ENCODE measurements at regions not wholly inside any gene's neighbourhood (a gene's known extent, or its start where the extent isn't known, plus 50 kb on each side); places are given as distances from the start of the nearest gene placed in this dataset.
"Not testable (repeated sequence)": the region's sequence is repeated elsewhere in the genome, so short reads cannot be mapped to it uniquely, and the experiment has no call there.

GRCh38 chr13:100809129-100809390 is 134.5 kb upstream of the TMTC4 start:
- FAIRE-seq (no peak), DNase-seq (ENCODE audit: insufficient read length, low spot score) (no peak)
- TF ChIP-seq POLR2A (IDR thresholded peaks at IDR 0.05; ENCODE audit: low read depth, low read length), result no peak

DNA sequence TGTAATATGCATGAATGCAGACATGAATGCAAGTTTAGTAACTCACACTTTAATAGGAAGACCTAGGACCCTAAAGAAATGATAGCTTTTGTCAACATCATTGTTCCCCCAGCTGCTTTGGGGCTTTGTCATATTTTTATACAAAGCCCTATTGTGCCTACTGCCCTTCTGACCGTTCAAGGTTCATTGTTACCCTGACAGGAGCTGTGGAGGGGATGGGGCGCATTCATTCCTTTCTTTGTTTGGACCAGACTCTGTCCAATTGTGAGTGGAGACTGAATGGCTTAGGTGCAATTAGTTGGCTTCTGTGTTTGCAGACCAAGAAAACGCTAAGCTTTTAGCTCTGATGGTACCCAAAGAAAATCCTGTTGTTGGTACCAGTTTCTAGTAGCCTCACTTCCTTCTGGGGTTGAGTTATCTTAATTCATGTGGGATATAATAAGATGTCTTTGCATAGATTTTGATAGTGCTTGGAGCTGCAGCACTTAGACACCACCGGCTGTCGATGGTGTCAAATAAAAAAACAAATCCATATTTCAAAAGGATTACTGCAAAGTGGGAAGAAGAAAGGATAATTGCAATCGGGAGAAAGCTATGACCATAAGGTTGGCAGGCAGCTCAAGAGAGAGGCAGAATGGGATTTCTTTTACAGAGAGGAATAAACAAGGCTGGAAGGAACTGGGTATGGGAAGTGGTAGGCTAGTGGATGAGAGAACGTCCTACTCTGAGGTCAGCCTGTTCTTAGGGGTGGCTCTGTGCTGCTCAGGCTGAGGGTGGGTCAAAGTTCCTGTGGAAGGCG is 133.9 kb upstream of the TMTC4 start:
- FAIRE-seq (no peak), DNase-seq (ENCODE audit: insufficient read length, low spot score) (no peak)
- TF ChIP-seq POLR2A (IDR thresholded peaks at IDR 0.05; ENCODE audit: low read depth, low read length), result no peak

DNA sequence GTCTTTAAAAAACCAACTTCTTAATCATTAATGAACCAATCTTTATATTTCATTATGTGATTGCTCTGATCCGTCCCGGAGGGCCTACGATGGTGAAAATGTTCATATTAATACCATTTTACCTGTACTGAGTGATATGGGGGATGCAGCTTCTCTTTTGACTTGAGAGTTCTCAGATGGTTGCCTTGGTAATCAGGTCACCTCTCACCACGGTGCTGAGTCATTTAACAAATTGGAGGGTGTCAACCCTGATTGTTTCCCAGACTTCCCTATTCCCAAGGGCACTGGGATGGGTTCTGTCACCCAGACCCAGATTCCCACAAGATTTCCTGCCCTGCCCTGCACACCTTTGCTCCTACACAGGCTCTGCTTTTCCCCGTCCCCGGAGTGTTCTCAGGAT is 128.5 kb upstream of the TMTC4 start:
- FAIRE-seq (no peak), DNase-seq (ENCODE audit: insufficient read length, low spot score) (no peak)
- no peak for TF ChIP-seq POLR2A (IDR thresholded peaks at IDR 0.05; ENCODE audit: low read depth, low read length)

DNA sequence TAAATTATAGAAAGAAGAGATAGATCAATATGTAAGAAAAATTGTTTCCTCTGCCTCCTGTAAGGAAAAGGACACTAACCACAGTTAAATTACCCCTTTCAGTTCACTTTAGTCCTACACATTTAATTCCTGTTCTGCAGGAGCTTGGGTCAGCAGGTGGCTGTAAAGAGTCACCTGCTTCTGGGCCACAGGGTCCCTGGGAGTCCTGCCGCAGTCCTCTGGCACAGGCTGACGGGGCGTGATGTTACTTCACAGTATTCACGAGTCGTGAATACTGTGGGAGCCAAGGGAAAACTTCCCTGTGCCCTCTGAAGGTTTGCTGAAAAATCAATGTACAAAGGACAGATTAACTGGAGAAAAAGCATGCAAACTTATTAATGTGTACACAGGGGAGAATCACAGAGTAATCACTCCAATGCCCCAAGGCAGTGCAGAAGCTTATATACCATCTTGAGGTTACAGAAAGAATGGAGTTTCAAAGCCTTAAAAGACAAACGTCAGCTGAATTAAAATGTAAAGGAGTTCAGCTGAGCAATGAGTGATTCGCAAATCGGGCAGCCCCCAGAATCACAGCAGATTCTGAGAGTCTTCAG is 125.8 kb upstream of the TMTC4 start:
- DNase-seq (ENCODE audit: insufficient read length, low spot score) (no peak), FAIRE-seq (no peak)
- TF ChIP-seq POLR2A (IDR thresholded peaks at IDR 0.05; ENCODE audit: low read depth, low read length), result no peak

- no peak for TF ChIP-seq POLR2A (IDR thresholded peaks at IDR 0.05; ENCODE audit: low read depth, low read length)
- FAIRE-seq (no peak), DNase-seq (ENCODE audit: insufficient read length, low spot score) (no peak)
These were observed 124.3 kb upstream of the TMTC4 start for GRCh38 chr13:100798739-100799361.

DNA sequence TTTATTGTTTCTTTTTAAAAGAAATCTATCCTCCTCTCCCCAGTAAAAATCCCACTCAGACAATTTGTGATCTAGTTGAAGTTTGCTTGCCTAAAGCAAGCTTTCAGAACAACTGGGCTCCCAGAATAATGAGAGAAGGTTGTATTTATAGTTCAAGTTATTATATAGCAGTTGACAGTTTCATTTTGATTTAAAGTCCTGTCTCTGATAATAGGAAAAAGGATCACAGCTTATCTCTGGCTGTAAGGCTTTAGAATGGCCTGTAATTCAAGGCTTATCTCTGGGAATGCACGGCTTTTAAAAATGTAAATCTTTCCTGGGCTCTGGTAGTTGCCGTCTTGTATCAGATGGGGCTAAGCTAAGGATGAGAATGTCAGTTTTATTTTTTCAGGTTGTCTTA is 123.3 kb upstream of the TMTC4 start:
- no peak for FAIRE-seq

DNA sequence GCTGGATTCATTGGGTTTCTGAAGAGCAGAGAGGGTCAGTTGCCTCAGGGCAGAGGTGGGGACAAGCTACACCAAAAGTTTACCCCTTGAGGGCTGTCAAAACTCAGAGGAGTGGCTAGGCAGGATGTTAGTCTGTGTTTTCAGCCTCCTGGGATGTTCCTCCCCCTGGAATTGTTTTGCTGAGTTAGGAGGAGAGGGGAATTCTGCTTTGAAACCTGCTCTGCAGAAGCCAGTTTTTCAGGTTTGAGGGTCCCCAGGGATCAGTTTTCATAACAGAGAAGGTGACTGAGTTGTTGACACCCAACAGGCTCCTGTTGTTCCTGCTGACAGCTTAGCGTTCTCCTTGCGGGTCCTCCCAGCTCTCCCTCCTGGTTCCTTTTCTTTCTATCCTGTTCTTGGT is 121.9 kb upstream of the TMTC4 start:
- no peak for TF ChIP-seq POLR2A (IDR thresholded peaks at IDR 0.05; ENCODE audit: low read depth, low read length)
- FAIRE-seq, result no peak
- DNase-seq (ENCODE audit: insufficient read length, low spot score), result no peak

More for the DNA sequence above, 123.3 kb upstream of the TMTC4 start:
- no peak for DNase-seq (ENCODE audit: insufficient read length, low spot score)
- TF ChIP-seq POLR2A (IDR thresholded peaks at IDR 0.05; ENCODE audit: low read depth, low read length), result no peak

GRCh38 chr13:100794575-100794974 is 120.0 kb upstream of the TMTC4 start:
- no peak for DNase-seq (ENCODE audit: insufficient read length, low spot score)
- no peak for FAIRE-seq
- TF ChIP-seq POLR2A (IDR thresholded peaks at IDR 0.05; ENCODE audit: low read depth, low read length), result no peak

DNA sequence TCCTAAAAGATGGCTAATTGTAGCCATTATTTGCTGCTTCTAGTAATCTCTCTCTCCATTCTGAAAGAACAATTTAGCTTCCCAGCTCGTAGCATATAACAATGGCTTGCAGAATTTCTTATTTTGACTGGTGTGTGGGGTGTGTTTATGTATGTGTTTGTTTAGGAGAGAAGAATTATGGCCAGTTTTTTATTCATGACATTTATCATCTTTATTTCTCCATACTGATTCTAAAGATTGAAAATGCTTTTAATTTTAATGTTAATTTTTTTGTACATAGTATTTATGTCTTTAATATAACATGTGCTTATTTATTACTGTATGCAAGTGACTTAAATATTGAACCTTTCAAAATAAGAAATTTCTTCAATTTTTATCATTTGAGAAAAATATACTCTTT is 115.8 kb upstream of the TMTC4 start:
- DNase-seq (ENCODE audit: insufficient read length, low spot score) (no peak), FAIRE-seq (no peak)
- no peak for TF ChIP-seq POLR2A (IDR thresholded peaks at IDR 0.05; ENCODE audit: low read depth, low read length)

DNA sequence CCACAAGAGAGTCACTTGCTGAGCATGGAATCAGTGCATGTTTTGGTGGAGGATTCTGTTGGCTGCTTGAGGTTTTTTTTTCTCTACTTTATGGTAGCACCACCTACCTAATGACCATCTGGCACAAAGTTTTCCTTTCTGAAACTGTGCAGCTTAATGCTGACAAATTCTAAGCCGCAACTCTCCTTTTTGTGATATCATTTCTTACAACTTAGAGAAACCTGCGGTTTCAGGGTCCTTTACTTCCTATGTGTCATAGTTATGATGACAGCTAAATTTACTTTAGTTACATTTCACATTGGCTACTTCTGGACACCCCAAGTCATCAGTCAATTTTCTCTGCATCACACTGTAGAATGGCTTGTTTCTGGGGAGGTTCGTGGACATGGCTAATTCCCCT is 115.4 kb upstream of the TMTC4 start:
- FAIRE-seq (no peak), DNase-seq (ENCODE audit: insufficient read length, low spot score) (no peak)
- TF ChIP-seq POLR2A (IDR thresholded peaks at IDR 0.05; ENCODE audit: low read depth, low read length), result no peak

- no peak for FAIRE-seq
- DNase-seq (ENCODE audit: insufficient read length, low spot score), result no peak
- TF ChIP-seq POLR2A (IDR thresholded peaks at IDR 0.05; ENCODE audit: low read depth, low read length), result no peak
These were observed 114.9 kb upstream of the TMTC4 start for GRCh38 chr13:100789481-100789880.

DNA sequence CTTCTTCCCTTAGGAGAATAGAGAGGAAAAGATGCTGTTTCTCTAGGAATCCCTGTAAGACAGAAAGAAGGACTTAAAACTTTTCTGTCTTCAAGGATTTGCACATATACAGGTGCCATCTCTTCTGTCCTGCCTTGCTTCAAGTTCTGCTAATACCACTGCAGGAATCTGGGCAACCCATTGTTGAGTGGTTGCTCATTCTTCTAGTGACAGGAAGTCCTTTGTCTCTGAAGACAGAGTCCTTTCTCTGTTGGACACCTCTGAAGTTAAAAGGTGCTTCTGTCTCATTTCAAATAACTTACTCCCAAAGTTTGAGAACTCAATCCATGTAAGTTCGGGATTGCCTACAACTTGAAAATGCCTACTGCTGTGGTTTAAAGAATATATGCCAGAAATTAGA is 114.4 kb upstream of the TMTC4 start:
- no peak for FAIRE-seq
- DNase-seq (ENCODE audit: insufficient read length, low spot score), result no peak
- no peak for TF ChIP-seq POLR2A (IDR thresholded peaks at IDR 0.05; ENCODE audit: low read depth, low read length)

GRCh38 chr13:100788540-100788939 is 113.9 kb upstream of the TMTC4 start:
- no peak for FAIRE-seq
- no peak for TF ChIP-seq POLR2A (IDR thresholded peaks at IDR 0.05; ENCODE audit: low read depth, low read length)

DNA sequence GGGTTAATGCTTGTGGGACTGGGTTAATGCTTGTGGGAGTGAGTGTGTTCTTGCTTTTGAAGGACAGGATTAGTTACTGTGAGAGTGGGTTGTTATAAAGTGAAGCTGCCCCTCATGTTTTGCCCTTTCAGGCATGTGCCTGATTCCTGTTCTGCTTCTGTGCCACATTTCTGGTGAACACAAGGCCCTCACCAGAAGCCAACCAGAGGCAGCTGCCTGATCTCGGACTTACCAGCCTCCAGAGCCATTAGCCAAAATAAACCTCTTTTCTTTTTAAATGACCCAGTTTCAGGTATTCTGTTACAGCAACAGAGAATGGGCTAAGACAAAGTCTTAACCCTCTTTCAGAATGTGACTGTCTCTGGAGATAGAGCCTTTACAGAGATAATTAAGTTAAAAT is 113.3 kb upstream of the TMTC4 start:
- FAIRE-seq (no peak), DNase-seq (ENCODE audit: insufficient read length, low spot score) (no peak)
- no peak for TF ChIP-seq POLR2A (IDR thresholded peaks at IDR 0.05; ENCODE audit: low read depth, low read length)

More at GRCh38 chr13:100788540-100788939, 113.9 kb upstream of the TMTC4 start:
- DNase-seq (ENCODE audit: insufficient read length, low spot score), result no peak

DNA sequence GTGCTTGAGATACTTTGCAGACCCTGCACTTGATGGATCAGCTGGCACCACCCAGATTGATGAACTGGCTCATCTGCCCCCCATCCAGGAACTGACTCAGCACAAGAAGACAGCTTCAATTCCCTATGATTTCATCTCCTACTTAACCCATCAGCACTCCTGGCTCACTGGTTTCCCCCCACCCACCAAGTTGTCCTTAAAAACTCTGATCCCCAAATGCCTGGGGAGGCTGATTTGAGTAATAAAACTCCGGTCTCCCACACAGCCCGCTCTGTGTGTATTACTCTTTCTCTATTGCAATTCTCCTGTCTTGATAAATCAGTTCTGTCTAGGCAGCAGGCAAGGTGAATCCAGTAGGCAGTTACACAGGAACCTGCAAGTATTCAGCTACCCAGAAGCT is 102.1 kb upstream of the TMTC4 start:
- FAIRE-seq; DNase-seq (ENCODE audit: insufficient read length, low spot score): not testable (repeated sequence)
